Mesothelial cell of epicardium (in vitro differentiated cells): ENCODE measurements at regions not wholly inside any gene's neighbourhood (a gene's known extent, or its start where the extent isn't known, plus 50 kb on each side); places are given as distances from the start of the nearest gene placed in this dataset.

Experiments used
- DNase-seq, 2 experiments: peaks; one replicate each; pipeline ENCODE4 v3.0.0; 2021; ENCODE audit warnings: low spot score in 2 of 2; ENCODE audit not compliant: unreplicated experiment in 2 of 2
- H3K27ac Mint-ChIP-seq: 2 replicates; pipeline ENCODE4 v1.8.0; 2021; ENCODE audit warnings: mixed read lengths
- H3K27me3 Mint-ChIP-seq: 2 replicates; pipeline ENCODE4 v1.8.0; 2021; ENCODE audit warnings: low read depth, mixed read lengths
- H3K36me3 Mint-ChIP-seq: 2 replicates; pipeline ENCODE4 v1.8.0; 2021; ENCODE audit warnings: mixed read lengths
- H3K4me1 Mint-ChIP-seq: 2 replicates; pipeline ENCODE4 v1.8.0; 2021; ENCODE audit warnings: mixed read lengths
- H3K4me3 Mint-ChIP-seq: 2 replicates; pipeline ENCODE4 v1.8.0; 2021; ENCODE audit warnings: mild to moderate bottlenecking, moderate library complexity, mixed read lengths
- H3K9me3 Mint-ChIP-seq: 2 replicates; pipeline ENCODE4 v1.8.0; 2021; ENCODE audit warnings: mixed read lengths
- TF ChIP-seq, protein P1 (sequence below): fragments of 200-600 bp; sonication (generic); IDR thresholded peaks from one replicate; pipeline ENCODE4 v1.5.0; 2021; ENCODE audit warnings: antibody characterized with exemption; ENCODE audit not compliant: unreplicated experiment

DNA sequence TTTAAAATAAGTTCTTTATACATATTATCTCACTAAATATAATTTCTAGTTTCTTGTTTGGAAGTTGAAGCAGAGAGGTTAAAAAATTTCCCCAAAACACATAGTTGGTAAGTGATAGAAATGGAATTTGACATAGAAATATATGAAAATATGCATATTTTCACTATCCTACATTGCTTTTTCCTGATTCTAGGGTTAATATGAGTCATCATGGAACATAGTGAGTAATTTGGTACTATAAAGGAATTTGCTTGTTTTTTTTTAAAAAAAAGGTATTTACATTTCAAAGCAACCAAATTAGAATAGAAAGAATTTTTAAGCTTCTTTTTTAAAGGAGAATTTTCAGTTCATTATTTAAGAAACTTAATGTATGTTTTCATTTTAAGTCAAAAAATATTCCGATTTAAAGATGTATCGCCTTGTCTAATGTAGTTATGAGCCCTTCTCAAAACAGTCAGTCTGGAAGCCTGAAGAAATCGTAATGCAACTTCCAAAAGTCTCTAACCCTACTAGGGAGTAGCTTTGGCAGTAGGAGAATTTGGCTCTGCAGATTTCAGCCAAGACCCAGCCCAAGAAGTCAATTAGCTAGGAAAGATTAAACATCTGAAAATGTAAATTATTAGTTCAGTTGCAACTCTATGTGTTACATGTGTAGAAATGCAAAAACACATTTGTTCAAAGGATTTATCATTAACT lies 147.3 kb downstream of the RDH14 start:
- TF ChIP-seq, protein P1, sequence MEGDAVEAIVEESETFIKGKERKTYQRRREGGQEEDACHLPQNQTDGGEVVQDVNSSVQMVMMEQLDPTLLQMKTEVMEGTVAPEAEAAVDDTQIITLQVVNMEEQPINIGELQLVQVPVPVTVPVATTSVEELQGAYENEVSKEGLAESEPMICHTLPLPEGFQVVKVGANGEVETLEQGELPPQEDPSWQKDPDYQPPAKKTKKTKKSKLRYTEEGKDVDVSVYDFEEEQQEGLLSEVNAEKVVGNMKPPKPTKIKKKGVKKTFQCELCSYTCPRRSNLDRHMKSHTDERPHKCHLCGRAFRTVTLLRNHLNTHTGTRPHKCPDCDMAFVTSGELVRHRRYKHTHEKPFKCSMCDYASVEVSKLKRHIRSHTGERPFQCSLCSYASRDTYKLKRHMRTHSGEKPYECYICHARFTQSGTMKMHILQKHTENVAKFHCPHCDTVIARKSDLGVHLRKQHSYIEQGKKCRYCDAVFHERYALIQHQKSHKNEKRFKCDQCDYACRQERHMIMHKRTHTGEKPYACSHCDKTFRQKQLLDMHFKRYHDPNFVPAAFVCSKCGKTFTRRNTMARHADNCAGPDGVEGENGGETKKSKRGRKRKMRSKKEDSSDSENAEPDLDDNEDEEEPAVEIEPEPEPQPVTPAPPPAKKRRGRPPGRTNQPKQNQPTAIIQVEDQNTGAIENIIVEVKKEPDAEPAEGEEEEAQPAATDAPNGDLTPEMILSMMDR, result no peak
- no peaks in the 10 kb centered on the region for H3K27me3 Mint-ChIP-seq
- H3K4me1 Mint-ChIP-seq, result no peaks in the 10 kb centered on the region
- no peak for DNase-seq
- H3K36me3 Mint-ChIP-seq, result no peaks in the 10 kb centered on the region
- no peak overlapping the region for H3K27ac Mint-ChIP-seq
- H3K4me3 Mint-ChIP-seq, result no peak overlapping the region
- no peaks in the 10 kb centered on the region for H3K9me3 Mint-ChIP-seq

DNA sequence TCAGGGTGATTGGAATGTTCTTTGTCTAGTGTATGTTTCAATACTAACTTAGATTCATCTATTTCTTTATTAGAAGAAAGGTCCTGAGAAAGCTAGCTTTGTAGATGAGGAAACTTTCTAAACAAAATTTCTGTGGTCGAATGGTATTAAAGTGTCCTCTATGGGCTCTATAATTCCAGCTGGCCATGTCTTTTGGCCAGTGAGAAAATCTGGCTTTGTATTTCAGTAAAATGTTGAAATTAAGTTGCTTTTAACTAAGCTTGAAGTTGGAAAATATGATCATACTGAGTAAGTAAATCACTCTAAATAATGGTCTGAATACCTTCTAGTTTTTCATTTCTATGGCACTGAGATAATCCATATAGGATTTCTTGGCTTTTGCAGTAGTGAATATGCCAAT lies 148.8 kb downstream of the RDH14 start:
- TF ChIP-seq, protein P1, result no peak
- H3K9me3 Mint-ChIP-seq, result no peaks in the 10 kb centered on the region
- H3K36me3 Mint-ChIP-seq, result no peaks in the 10 kb centered on the region
- no peaks in the 10 kb centered on the region for H3K4me1 Mint-ChIP-seq
- no peak overlapping the region for H3K27ac Mint-ChIP-seq
- H3K4me3 Mint-ChIP-seq, result no peak overlapping the region
- no peaks in the 10 kb centered on the region for H3K27me3 Mint-ChIP-seq
- DNase-seq, result no peak

GRCh38 chr2:18410543-18410942 lies 149.9 kb downstream of the RDH14 start:
- Mint-ChIP-seq H3K36me3 (no peaks in the 10 kb centered on the region), H3K27me3 (no peaks in the 10 kb centered on the region), H3K4me1 (peaks cover 2% of the 10 kb centered on the region), H3K9me3 (no peaks in the 10 kb centered on the region), H3K27ac (no peak overlapping the region), H3K4me3 (no peak overlapping the region)
- no peak for DNase-seq
- TF ChIP-seq, protein P1, result no peak

- no peak for DNase-seq
- TF ChIP-seq, protein P1, result no peak
- Mint-ChIP-seq H3K4me1 (peaks cover 19% of the 10 kb centered on the region), H3K4me3 (no peak overlapping the region), H3K36me3 (no peaks in the 10 kb centered on the region), H3K27me3 (no peaks in the 10 kb centered on the region), H3K27ac (no peak overlapping the region), H3K9me3 (no peaks in the 10 kb centered on the region)
Observed at GRCh38 chr2:18408638-18409037, 151.8 kb downstream of the RDH14 start.

- Mint-ChIP-seq H3K27ac (no peak overlapping the region), H3K27me3 (no peaks in the 10 kb centered on the region), H3K4me1 (peaks cover 21% of the 10 kb centered on the region), H3K4me3 (no peak overlapping the region), H3K9me3 (no peaks in the 10 kb centered on the region), H3K36me3 (no peaks in the 10 kb centered on the region)
- TF ChIP-seq, protein P1, result no peak
- no peak for DNase-seq
Observed at GRCh38 chr2:18406219-18406618, 154.2 kb downstream of the RDH14 start.

DNA sequence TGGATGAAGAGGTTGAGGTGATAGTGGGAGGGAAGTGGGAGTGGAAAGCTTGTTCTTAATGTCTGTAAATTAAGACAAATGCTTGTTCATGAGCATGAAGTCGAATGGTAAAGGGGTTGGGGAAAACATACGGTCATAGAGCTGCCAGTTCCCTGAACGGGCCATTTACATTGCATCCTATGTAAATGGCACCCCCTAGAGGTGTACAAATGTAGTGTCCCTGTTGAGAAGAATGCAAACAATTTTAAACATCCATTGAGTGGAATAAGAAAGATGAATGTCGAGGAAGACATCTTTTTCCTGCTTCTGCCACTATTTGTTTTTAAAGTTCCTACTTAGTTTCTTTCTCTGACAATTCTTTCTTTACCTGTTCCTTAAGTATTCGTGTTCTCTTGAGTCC lies 155.7 kb downstream of the RDH14 start:
- DNase-seq, result no peak
- TF ChIP-seq, protein P1, result peak; percentile 62
- H3K36me3 Mint-ChIP-seq, result no peaks in the 10 kb centered on the region
- H3K9me3 Mint-ChIP-seq, result no peaks in the 10 kb centered on the region
- peak overlapping the region; percentile 31 for H3K27ac Mint-ChIP-seq
- peaks cover 21% of the 10 kb centered on the region for H3K4me1 Mint-ChIP-seq
- H3K4me3 Mint-ChIP-seq, result no peak overlapping the region
- no peaks in the 10 kb centered on the region for H3K27me3 Mint-ChIP-seq
